ENCODE measurements at regions not wholly inside any gene's neighbourhood (a gene's known extent, or its start where the extent isn't known, plus 50 kb on each side); places are given as distances from the start of the nearest gene placed in this dataset.

DNA sequence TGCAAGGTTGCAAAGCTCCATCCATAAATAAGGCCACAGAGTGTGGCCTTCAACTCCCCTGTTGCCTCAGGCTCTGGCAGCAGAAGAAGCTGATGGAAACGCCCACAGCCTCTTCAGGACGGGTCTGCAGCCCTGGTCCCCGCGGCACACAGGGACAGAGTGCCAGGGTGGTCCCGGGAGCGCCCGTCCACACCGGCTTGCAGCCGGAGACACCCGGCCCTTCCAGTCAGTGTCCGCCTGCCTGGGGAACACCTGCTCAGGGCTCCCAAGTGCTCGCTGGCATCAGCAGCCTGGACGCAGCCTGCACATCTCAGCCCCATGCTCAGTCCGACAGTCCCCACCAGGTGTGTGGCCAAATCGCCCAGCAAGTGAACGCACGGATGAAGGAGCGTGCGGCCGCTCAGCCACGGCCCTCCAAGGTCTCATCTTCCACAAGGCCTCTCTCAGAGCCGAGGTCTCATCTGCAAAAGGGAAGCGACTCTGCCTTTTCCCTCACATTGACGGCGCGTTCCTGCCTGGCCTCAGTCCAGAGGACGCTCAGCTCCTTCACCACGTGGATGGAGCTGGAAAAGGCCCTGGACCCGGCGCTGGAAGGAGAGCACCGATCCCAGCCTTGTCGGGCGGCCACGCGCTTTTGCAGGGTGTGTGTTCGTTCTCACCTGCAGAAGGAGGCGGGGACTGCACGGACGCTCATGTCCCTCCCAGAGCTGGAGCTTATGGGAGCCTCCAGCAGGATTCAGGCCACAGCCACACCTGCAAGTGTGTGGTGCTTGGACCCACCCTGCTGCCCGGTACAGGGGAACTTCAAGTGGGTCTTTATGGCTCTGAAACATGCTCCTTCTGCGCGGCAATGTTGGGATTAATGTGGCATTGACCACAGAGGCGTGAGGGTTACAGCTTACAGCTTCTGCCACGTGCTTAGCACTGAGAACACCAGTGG, 180.4 kb downstream of the DLL1 start:
- no peak for DNase-seq

DNA sequence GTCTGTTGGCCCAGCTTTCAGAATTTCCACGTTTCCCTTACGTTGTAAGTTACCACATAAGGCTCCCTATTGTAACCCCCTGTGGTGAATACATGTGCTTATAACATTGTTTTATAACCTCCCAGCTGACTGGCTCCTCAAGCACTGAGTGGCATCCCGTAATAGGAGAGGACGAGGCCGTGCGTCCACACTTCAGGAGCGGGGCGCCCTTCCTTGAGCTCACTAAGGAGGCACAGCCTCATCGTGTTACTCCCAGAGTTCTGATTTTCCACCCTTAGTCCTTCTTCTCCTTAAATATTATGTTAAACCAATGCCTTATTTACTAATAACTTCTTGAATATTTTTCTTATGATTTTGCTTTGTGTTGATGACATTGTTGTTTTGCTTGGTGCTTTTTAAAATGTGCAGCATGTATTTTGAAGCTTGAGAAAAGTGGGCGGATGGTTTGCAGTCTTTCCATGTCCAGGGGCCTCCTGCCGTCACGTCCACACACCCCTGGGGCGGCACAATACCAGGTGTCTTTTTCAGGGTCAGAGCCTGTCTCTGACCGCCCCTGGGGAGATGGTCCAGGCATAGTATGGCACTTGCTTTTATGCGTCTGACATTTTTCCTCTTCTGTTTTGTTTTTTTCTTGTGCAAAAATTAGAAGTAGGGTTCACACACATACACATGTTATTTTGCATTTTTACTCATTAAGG, 181.8 kb downstream of the DLL1 start:
- DNase-seq = no peak

DNA sequence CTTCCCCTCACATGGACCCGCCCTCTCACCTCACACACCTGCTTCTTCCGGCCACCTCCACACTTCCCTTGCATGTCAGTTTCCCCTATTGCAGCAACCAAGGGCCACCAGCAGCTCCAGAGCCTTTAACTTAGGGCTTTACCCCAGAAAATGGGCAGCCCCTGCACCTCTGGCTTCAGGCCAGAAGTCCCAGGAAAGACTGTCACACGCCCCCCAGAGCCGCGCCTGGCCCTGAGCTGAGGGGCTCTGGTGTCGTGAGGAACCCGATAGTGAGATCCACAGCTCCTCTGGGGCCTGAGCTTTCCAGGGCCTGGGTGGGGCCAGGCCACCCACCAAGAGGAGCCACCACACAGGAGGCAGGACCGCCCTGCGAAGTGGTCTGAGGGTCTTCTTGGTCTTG, 182.4 kb downstream of the DLL1 start:
- no peak for DNase-seq

DNA sequence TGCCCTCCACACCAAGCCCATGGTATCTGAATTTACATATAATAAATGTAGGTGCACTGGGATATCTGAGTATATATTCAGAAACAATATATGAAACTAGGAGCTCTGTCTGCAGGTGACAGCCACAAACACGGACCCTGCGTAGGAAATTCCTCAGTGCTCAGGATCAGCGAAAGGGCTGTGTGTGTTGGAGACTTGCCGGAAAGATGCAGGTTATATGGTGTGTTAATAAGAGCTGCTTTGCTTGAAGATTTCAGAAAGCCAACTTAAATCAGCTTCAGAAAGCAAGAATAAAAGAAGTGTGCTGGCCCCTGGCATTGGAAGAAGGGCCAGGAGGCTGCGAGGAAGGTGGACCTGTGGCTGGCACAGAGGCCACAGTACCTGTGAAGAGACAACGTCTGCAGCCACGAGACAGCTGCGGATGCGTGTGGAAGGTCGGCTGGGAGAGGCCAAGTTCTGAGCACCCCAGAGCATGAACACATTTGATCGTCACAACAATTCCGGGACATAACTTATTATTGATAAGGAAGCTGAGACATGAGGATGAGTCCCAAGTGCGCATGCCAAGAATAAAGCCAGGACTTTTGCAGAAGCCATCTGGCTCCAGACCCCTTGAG, 183.2 kb downstream of the DLL1 start:
- DNase-seq = no peak

- DNase-seq = no peak
Observed at GRCh38 chr6:170106906-170107525, 183.9 kb downstream of the DLL1 start.

- DNase-seq = no peak
Observed at GRCh38 chr6:170102582-170103481, 188.0 kb downstream of the DLL1 start.

- no peak for DNase-seq
Observed at GRCh38 chr6:170102038-170102437, 188.8 kb downstream of the DLL1 start.

DNA sequence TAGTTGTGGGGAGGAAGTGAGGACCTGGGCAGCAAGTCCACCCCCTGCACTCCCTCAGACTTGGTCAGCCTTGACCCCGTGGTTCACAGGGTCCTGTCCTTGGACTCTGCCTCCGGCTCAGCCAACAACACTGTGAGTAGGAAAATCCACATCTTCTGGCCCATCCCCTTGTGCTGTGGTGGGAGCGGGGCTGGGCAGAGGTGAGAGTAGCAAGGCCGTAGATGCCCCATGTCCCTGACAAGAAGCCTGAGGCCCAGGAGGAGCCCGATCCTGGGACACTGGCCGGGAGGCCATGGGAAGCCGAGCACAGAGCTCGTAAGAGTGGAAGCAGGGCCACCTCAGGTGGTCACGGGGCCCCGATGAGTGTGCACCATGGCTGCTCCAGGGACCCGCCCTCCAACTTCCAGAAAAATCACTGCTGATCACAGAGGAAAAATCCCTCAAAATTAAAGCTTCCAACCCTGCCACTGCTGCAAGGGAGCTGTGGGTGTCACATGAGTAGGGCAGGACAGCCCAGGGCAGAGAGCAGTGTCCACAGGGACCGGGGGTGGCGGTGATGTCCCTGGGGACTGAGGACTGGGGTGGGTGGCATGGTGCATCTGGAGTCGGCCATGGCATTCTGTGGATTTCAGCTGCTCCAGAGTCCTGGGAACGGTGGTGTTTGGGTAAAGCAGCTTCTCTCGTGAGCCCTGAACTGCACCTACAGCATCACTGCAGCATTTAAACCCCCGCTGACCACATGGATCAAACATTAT, 189.4 kb downstream of the DLL1 start:
- no peak for DNase-seq

DNA sequence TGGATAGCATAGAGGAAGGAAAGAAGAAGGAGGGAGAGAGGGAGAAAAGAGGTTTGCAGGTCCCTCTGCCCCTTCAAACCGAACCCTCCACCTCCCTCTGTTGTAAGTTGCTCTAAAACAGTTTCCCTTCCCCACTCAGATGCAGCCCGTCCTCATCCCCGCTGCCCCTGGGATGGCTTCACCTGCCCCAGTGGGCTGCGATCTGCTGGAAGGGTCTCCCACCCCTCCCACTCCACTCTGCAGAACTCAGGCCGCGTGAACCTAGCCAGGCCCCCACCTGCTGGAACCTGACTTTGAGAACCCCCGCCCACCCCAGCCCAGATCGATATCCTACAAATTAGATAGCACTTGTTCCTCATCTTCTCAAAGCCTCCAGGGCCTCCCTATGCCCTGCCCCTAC, 190.8 kb downstream of the DLL1 start:
- DNase-seq = no peak

DNA sequence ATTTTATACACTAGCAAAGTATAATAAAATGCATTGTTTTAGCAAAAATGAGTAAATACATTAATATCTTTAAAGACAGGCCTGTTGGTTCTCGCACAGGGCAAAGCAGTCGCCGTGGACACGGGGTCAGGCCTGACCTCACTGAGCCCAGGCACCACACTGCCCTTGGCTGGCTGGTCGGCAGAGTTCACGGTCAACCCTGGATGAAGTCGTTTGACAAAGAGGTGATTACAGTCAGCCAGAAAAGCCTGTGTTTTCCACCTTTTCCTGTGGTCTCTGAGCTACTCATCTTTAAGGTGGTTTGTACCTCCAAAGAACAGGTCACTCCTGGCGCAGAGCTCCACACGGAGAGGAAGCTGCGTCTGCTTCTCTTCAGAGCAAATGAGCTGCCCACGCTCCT, 191.5 kb downstream of the DLL1 start:
- no peak for DNase-seq

GRCh38 chr6:170098428-170099170, 192.3 kb downstream of the DLL1 start:
- no peak for DNase-seq

- DNase-seq = no peak
Observed at GRCh38 chr6:170097505-170098427, 193.1 kb downstream of the DLL1 start.

GRCh38 chr6:170096803-170097504, 193.9 kb downstream of the DLL1 start:
- no peak for DNase-seq

GRCh38 chr6:170096191-170096802, 194.6 kb downstream of the DLL1 start:
- no peak for DNase-seq

- DNase-seq = no peak
Observed at GRCh38 chr6:170095273-170095981, 195.5 kb downstream of the DLL1 start.

DNA sequence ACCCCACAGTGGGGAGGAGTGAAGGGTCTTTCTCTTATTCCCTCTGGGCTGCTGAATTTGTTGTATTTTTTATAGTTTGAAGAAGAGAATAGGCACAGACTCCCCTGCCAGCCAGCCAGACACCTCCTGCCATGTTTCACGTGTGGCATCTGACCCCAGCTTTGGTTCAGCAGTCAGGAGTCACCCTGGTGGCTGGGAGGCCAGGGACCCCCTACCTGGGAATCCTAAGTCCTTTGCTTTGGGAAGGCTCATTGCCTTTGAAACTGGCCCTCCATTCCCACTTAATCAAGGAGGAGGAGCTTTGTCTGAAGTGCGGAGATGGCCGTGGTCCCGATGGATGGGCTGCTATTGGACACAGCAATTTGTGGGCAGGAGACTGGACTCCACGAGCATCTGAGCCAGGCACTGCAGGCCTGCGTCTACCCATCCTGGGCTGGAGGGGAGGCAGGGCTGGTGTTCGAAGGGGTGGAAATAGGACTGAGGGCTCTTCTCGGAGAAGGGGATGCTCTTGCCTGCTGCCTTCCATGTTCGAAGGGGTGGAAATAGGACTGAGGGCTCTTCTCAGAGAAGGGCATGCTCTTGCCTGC, 196.1 kb downstream of the DLL1 start:
- no peak for DNase-seq
